ENCODE measurements at regions not wholly inside any gene's neighbourhood (a gene's known extent, or its start where the extent isn't known, plus 50 kb on each side); places are given as distances from the start of the nearest gene placed in this dataset.

DNA sequence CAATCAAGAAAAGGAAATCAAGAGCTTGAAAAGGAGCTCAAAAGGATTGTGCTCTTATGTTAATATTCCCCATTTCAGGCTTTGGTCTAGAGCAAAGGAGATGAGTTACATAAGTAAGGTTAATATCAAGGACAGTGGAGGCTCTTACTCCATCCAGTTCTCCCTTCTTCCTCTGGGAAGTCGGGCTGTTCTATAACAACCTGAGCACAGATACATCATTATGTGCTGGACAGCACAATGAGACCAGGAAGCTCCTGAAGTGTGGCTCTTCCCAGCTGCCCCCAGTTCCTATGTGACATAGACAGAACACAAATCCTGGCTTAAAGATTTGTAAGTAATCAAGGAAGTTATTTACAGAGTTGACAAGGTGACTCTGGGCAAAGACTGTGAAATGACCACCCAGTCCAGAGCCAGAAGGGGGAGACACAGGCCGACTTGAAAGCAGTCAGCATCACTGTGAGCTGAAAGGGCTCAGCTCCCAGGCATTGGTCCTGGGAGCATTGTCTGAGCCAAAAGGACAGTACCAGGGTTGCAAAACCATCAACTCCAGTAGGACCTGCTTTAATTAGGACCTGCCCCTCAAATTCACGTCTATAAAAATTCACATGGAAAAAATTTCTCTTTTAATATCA, 917.6 kb upstream of the ACVR2A start:
- no peak for DNase-seq

DNA sequence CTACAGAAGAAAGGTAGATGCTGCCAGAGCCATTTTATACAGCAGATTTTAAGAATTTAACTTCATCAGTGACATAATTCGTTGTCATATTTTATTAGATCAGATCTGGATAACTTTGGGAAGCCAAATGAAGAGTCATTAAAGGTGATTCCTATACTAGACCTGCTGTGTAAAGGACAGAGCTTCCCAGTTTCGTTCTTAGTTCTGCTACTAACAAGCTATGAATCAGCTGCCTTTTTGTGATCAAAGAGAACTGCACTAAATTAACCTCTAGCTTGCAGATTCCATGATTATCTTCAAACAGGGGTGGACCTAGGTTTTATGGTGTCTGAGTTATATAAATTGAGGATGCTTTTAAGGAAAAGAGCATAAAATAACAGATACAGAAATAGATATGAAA, 926.5 kb upstream of the ACVR2A start:
- no peak for DNase-seq

DNA sequence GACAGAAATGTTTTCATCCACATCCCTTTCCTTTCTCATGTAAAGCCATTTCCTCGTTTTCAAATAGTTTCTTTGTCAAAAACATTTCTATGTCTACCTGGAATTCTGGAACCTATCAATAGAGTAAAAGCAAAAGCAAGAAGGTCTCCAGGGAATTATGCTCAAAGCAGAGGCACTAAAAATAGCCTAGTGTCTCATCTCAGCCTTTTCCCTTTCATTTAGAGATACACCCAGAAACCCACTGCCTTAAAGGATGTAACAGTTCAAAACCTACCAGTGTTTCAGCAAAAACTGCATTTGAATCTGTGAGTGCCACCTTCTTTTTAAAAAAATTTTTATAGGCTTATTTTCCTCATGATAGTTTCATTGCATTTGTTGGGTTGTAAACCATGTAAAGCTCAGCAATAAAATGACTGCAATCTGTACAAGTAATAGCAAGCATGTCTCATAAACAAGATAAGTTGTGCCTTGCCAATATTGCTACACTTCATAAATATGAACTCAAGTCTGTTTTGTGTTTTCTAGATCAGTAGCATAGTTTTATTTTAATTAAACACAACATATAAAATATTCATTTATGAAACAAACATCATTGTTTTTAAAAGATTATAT, 927.3 kb upstream of the ACVR2A start:
- no peak for DNase-seq

DNA sequence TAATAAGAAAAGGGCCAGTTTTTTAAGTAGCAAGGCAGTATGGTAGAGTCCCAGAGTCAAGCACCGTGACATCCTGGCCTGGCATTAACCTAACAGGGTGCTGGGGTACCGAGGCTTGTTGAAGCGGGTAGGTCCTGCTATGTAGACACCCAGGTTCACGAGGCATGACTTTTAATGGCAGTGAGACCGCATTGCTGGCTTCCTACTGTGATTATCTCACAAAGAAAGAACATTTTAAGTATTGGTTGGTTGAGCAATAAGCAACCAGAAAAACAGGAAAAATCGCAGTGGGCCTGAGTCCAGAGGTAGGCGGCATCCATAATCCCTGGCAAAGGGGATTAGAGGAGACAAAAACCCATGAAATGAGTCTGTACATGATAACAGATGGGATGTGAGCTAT, 927.9 kb upstream of the ACVR2A start:
- no peak for DNase-seq

DNA sequence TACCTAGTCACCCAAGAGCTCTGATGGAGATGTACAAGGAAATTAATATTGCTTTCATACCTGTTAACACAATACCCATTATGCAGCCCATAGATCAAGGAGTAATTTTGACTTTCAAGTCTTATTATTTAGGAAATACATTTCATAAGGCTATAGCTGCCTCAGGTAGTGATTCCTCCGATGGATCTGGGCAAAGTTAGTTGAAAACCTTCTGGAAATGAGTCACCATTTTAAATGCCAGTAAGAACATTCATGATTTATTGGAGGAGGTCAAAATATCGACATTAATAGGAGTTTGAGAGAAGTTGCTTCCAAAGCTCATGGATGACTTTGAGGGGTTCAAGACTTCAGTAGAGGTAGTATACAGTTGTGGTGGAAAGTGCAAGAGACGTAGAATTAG, 931.4 kb upstream of the ACVR2A start:
- DNase-seq = no peak

DNA sequence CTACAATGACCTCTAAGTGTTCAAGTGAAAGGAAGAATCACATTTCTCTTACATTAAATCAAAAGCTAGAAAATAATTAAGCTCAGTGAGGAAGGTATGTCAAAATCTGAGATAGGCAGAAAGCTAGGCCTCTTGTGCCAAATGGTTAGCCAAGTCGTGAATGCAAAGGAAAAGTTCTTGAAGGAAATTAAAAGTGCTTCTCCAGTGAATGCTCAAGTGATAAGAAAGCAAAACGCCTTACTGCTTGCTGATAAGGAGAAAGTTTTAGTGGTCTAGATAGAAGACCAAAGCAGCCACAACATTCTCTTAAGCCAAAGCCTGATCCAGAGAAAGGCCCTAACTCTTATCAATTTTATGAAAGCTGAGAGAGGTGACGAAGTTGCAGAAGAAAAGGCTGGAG, 932.3 kb upstream of the ACVR2A start:
- no peak for DNase-seq

DNA sequence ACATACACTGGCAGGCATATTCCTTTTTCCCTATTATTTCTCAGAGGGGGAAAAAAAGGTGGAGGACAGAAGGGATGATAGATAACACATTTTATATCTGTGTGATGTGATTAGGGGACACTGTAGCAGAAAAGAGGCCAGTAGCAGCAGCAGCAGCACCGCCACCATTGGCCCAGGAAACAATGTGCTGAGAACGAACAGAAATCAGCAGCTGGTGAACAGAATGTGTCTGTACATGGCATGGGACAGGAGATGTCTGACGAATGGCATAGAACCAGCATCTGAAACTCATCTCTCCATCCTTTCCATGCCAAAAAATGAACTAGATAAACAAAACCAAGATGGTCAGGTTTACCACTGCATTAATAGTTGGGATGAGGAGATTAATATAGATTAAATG, 936.1 kb upstream of the ACVR2A start:
- no peak for DNase-seq

DNA sequence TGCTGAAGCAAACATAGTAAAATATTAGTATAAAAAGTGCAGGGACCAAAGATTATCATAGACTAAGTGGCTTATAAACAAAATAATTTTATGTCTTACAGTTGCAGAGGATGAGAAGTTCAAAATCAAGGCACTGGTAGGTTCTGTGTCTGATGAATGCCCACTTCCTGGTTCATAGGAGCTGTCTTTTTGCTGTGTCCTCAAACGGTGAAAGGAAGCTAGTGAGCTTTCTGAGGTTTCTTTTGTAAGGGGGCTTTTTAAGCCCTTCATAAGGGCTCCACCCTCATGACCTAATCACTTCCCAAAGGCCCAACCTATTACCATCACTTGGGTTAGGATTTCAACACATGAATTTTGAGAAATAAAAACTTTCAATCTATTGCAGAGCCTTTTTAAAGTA, 946.7 kb upstream of the ACVR2A start:
- DNase-seq = no peak

DNA sequence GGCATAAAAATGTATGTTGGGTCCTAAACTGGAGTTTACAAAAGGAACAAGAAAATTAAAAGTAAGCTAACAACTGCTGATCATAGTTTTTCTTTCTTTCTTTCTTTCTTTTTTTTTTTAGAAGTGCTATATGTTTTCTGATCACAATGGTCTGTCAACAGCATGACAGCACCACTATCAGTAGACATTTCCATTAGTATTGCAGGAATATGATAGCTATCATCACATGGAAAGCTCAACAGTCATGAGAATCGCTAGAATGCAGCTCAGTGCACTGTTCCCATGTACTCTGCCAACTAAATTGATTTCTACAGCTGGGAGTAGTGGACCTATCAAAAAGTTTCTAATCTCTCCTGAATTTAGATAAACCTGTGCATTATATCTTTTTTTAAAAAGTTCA, 950.3 kb upstream of the ACVR2A start:
- no peak for DNase-seq

DNA sequence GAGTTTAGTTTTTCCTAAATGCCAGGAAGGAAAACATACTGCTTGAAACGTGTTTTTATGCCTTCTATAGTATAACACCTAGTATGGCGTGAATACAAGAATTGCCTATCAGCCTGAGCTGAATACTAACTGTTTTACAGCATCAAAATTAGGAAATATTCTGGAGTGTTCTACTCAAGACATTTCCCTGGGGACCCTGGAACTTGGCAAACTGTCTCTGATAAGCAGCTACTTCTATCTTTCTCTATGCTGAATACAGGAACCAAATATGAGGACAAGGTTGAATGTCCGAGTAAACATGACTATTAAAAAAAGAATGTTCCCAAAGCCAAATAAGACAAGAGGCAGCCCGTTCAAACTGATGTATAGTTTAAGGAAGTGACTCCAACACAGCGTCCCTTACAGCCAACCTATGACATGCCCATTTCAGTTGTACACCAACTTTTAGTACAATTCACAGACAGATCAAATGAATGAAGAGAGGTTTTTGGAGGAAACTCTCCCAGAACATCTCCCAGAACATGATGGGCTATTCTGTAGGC, 951.3 kb upstream of the ACVR2A start:
- no peak for DNase-seq

DNA sequence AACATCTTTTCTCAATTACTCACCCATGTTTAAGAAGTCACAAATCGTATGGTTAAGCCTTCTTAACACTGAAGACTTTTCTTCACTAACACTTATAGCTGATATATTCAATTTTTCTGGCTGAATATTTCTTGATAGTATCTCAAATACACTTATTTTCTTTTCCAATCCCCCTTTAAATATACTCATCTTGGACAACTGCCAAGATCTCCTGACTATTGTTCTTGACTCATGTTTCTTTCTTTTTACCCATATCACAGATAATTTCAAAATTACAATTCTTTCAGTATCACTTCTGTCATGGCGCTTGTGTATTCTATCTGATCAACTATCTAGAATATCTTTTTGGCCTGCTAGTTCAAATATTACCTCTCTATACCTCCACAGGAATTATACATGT, 954.3 kb upstream of the ACVR2A start:
- DNase-seq = no peak

DNA sequence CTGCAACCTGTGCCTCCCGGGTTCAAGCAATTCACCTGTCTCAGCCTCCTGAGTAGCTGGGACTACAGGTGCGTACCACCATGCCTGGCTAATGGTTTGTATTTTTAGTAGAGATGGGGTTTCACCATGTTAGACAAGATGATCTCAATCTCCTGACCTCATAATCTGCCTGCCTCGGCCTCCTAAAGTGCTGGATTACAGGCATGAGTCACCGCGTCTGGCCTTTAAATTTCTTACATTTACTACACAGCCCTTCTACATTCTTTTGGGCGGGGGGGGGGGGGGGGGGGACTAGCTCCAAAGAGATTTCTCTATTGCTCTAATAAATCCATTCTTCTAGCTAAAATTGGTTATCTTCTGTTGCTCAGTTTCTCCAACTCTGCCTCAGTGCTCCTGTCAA, 964.9 kb upstream of the ACVR2A start:
- DNase-seq = no peak

DNA sequence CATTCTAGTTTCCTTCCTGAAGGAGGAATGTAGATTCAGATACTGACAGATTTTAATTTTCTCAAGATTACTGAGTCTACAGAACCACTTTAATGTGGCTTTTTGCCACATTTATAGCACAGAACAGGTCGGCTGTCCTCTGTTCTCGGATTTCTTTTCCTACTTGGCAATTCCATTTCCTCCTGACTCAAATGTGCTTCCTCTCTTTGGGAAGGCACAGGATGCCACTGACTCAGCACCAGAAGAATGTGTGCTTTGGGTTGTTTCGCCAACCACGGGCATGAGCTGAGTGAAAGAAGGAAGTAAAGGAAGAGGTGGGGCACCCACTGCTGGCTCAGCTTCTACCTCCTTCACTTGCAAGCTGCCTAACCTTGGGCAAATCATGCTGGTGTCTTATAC, 970.6 kb upstream of the ACVR2A start:
- no peak for DNase-seq

DNA sequence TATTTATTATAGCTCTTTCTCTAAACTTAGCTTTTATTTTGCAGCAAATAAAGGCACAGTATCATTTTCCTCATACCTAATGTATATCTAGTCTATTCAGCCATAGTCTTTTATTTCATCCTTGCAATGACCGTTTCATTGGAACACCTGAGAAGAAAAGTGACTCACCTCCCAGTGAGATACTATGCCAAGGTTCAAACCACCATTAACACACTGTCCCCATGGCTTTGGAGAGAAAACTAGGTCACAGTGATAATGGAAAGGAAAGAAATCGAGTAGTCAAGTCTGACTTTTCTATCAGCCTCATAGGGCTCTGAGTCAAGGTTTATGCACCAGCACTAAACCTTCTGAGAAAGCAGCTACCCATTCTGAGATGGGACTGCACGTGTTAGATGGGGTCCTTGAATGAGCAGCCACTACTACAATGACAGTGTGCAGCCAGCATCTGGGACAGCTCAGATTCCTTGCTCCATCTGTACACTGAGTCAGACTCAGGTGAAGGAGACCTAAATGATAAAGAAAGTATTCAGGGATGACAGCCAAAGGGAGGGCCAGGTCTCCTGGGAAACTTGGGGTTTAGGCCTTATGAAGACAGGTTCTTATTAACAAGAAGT, 971.1 kb upstream of the ACVR2A start:
- no peak for DNase-seq

DNA sequence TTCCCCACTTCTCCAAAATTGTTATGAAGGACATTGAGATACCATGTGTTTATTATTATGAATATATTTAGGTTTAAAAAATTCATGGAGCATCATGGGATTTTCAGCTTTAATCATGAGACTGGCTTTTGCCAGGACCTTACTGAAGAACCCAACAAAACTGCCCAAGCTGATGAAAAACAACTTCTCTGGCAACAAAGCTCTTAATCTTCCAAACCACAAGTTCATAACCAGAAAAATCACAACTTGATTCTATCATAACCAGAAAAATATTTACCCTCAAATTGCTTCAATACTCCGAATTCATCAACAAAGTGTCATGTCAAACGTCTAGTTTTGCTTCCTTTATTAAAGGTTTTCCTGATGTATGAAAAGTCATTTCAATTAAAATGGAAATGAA, 971.8 kb upstream of the ACVR2A start:
- no peak for DNase-seq

DNA sequence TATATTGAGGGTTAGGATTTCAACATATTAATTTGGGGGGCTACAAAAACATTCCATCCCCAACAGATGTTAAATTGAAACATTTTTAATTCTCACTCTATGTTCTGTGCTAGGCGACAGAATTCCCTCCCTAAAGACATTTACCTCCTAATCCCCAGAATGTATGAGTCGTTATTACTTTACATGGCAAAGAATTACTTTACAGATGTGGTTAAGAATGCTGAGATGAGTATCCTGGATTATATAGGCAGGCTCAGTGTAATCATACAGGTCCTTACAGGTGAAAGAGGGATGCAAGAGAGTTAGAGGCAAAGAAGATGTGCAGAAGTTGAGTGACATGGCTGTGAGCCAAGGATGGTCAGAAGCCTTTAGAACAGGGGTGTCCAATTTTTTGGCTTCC, 974.1 kb upstream of the ACVR2A start:
- no peak for DNase-seq

DNA sequence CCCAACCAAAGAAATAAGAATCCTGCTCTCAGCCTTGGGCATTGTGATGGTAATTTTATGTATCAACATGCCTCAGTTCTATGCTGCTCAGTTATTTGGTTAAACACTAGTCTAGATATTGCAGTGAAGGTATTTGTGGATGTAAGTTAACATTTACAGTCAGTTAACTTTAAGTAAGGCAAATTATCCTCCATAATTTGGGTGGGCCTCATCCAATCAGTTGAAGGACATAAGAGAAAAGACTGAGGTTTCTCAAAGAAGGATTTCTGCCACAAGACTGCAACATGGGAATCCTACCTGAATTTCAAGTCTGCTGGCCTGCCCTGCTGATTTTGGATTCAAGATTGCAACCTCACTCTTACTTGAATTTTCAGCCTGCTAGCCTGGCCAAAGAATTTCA, 975.5 kb upstream of the ACVR2A start:
- DNase-seq = no peak

DNA sequence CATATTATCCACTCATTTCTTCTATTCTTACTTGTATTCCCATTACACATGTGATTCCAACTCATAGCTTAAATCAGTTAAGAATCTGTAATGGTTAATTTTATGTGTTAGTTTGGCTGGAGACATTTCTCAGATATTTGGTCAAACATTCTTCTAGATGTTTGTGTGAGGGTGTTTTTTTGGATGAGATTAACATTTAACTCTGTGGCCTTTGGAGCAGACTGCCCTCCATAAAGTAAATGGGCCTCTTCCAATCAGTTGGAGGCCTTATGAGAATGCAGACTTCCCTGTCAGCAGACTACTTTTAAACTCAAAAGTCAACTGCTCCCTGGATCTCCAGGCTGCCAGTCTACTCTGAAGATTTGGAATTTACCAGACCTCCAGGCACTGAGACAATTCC, 976.8 kb upstream of the ACVR2A start:
- DNase-seq = no peak

DNA sequence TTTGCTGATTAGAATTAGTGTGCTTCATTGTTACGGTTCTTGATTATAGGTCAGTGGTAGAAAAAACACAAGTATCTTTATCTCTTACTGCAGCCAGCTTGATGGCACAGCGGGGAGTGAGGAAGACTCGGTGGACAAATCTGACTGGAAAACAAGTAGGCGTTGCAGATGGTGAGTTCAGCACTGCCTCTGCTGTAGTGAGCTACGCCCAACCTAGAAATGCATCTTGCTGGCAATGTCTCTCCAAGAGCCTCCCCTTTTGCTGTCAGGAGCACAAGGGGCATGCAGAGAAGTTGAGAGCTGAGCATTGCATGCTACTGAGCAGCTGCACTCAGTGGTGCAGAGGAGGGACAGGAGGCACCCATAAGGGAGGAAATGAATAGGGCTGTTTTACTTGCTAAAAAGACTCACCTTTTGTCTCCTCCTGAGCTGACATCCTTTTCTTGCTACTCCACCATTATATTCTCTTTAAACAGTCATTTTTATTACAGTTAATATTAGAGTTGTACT, 977.3 kb upstream of the ACVR2A start:
- DNase-seq = no peak

DNA sequence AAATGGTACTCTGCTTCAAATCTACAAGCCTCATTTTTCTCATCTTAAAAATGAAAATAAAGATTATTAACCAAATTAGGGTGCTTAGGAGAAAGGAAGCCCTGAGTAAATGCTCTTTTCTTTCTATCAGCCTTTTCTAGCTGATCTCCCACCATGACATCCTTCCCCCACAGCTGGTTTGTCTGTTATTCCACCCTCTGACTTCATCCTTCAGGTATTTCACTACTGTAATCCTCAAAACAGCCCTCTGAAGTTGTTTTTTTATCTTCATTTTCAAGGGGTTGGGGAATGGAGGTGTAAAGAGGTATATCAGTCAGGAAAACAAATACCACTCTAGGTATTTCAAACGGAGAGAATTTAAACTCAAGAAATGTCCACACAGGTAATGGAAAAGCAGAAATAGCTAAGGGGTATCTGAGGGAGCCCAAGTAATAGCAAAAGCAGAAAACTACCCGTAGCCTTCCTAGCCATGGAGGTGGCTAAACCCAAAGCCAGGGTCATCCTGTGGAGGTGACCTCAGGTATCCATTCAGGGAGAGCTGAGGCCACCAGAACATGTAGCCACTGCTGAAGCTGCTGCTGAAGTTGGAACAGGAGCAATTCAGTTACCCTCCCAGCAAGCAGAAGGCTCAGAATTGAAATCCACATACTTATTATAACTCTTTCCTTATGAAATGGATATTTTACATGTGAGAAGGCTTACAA, 990.9 kb upstream of the ACVR2A start:
- DNase-seq = no peak

DNA sequence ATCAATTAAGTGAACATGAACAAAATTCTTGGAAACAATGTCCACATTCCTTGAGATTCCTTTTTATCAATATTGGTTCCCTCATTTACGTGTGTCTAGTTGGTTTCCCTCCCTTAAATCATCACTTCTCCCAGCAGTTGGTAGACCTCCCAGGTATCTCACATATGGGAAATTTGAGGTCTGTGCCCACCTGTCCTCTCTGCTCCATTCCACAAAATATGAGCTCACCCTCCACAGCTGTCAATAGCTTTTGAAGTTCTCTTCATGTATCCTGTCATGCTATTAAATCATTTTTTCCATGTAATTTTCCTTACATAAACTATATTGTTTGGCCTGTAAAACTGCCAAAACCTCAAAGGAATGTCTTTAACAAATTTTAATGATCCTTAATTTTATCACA, 992.2 kb upstream of the ACVR2A start:
- no peak for DNase-seq

DNA sequence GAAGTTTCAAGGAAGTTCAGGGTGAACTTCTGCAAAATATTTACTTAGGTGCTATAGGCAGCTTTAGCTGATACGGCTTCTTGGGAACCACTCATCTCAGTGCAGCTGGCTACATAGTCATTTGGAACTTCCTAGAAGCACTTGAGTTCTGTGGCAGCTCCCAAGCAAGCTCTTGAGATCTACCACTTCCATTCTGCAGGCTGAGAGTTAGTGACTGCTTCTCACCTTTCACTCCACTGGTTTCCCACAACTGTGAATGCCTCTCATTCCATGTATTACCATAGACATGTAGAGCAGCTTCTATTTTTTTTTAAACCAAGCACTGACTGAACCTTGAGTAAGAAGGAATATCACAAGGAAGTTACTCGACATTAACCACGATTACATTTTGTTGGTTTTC, 994.1 kb upstream of the ACVR2A start:
- no peak for DNase-seq

DNA sequence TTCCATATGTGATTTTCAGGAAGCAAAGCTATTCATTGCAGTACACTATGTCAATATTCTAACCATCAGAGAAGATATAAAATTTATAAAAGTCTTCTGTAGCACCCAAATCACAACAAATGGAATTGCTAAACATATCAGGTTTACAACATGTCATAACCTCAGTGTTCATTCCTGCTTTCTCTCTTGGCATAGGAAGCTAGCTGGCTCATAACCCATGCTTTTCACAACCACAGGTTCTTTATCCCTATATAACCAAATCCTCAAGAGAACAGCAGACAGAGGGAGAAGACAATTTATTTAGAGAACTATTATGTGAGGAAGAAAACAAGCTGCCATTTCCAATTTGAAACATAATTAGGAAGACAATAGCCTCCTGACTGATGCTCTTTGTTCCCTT, 997.0 kb upstream of the ACVR2A start:
- no peak for DNase-seq

Data from activated T-cell treated with anti-CD3 and anti-CD28 coated beads, Interleukin-2, amount 50 U/mL, for 1 hour (primary cell).